GM18907 (cell line): ENCODE measurements at regions not wholly inside any gene's neighbourhood (a gene's known extent, or its start where the extent isn't known, plus 50 kb on each side); places are given as distances from the start of the nearest gene placed in this dataset.
"Not testable (repeated sequence)": the region's sequence is repeated elsewhere in the genome, so short reads cannot be mapped to it uniquely, and the experiment has no call there.

Source experiments
- ATAC-seq: cut with Tn5 transposase; IDR thresholded peaks from one replicate; pipeline ENCODE4 v1.9.1; 2021; ENCODE audit warnings: mild to moderate bottlenecking, moderate library complexity; ENCODE audit not compliant: unreplicated experiment

DNA sequence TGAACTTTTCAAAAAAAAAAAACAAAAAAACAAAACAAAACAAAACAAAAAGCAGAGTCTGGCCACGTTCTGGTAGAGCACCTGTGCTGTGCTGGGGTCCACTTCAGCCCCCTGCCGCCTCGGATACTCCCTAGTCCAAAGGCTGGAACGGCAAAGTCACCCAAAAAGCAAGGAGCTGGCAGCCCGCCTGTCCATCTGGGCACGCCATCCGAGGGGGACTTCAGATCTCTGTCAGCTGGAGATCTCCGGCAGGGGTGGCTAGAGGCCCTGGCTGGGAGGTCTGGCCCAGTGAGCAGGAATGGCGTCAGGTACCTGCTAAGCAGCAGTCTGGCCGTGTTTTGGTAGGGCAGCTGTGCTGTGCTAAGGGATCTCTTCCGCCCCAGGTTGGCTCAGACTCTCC lies 152.3 kb upstream of the ZNF516 start:
- no peak for ATAC-seq

DNA sequence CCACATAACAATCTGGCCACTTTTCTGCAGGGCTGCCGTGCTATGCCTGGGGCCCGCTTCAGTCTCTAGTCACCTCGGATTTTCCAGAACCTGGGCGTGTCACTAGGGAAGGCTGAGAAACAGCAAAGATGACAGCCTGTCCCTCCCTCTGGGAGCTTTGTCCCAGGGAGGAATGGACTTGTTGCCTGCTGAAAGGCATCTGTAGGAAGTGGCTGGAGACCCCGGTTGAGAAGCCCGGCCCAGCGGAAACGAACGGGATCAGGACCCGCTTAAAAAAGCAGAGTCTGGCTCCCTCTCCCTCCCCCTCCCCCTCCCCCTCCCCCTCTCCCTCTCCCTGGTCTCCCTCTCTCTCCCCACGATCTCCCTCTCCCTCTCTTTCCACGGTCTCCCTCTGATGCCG lies 149.5 kb upstream of the ZNF516 start:
- ATAC-seq = no peak

DNA sequence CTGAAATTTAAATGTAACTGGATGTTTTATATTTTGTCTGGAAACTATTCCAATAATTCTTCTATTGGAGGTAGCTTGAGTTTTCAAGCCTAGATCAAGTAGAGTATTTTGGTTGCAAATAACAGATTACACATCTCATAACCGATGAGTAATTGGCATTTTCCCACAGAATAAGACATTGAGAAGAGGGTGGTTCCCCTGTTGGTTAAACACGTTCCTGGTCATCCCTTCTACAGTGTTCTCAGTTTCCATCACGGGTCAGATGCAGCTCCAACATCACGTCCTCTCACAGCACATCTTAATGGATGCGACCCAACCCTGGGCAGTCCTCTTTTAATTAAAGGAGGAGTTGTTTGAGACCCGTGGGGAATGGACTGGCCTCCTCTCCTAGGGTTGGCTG lies 149.0 kb upstream of the ZNF516 start:
- ATAC-seq = no peak

DNA sequence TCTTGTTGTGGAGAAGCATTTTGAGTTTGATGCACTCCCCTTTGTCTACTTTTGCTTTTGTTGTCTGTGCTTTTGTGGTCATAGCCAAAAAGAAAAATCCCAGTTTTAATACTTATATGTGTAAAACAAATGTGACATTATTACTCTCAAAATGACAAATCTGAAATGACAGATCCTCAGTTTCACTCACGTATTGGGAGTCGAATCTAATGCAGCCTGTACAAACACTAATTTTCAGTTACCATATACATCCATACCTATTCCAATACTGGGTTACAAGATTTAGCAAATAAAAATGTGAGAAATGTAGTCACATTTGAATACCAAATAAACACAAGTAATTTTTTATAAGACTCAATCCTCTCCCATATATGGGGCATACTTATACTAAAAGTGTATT lies 148.2 kb upstream of the ZNF516 start:
- ATAC-seq = no peak

DNA sequence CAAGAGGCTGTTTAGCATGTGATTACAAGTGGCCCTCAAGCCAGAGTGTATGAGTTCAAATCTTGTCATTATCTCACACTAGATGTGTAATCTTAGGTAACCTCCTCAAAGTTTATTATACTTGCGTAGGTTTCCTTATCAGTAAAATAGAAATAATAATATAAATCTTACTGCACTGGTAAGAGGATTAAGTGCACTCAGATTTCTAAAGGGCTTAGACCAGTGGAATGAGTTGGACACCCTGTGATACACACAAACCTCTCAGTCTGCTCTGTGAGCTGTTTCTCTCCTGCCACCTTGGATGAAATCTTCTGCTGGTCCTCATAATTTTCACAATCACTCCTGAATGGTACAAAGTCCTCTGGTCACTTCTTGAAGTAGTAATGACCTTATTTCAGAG lies 145.4 kb upstream of the ZNF516 start:
- no peak for ATAC-seq

DNA sequence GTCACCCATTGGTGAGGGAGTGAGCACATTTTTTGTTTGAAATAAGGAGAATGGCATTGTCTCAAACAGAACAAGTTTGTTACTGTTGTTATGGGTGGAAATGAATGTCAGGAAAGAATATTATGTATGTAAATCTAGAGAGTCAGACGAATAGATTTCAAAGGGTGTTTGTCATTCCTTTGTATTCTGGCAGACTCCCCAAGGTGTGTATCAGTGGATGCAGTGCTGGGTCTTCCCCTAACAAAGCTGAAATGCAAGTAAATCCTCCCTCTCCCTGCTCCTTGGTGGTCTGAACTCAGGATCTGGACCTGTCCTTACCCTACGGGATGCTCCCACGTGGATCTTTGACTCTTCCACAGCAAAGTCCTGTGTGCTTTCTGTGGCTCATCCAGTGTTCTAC lies 139.5 kb upstream of the ZNF516 start:
- ATAC-seq = no peak

DNA sequence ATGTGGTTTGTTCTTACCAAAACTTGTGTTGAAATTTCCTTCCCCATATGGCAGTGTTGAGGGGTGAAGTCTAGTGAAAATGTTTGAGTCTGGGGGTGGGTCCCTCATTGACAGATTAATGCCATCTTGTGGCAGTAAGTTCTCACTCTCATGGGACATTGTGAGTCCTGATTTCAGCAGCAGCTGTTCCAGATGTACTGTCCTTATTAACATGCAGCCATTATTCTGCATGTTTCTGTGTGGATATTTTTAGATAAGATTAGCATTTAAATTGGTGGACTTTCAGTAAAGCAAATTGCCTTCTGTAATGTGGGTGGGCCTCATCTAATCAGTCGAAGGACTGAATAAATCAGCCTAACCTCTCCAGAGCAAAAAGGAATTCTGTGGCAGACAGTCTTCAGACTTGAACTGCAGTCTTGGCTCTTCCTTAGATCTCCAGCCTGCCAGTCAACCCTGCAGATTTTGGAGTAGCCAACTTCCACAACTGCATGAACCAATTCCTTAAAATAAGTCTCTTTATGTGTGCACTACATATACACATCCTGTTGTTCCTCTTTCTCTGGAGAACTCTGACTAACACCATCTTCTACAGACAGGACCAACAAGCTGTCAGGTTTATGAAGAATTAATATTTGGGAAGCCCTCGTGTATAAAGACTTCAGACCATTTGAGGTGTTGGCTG lies 138.7 kb upstream of the ZNF516 start:
- no peak for ATAC-seq

DNA sequence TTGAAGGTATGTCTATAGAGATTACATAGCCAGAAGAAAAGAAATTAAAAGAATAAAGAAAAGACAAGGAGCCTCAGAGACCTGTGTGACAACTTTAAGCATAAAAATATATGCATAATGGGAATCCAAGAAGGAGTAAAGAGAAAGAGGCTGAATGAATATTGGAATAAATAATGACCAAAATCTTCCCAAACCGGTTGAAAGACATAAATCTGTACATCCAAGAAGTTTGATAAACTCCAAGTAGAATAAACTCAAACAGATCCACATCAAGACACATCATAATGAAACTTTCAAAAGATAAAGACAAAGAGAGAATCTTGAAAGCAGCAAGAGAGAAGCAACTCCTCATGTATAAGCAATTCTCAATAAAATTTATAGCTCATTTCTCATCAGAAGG lies 132.4 kb upstream of the ZNF516 start:
- no peak for ATAC-seq

DNA sequence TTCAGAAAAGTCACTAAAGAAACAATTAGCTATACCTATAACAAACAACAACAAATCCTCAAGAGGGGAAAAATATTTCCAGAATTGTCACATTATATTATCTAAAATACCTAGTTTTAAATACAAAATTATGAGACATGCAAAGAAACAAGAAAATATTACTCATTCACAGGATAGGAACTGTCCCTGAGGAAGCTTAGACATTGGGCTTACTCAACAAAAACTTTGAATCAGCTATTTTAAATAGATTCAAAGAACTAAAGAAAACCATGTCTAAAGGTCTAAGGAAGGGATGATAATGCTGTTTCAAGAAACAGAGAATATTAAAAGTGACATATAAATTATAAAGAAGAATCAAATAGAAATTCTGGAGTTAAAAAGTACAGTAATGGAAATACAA lies 131.9 kb upstream of the ZNF516 start:
- no peak for ATAC-seq

DNA sequence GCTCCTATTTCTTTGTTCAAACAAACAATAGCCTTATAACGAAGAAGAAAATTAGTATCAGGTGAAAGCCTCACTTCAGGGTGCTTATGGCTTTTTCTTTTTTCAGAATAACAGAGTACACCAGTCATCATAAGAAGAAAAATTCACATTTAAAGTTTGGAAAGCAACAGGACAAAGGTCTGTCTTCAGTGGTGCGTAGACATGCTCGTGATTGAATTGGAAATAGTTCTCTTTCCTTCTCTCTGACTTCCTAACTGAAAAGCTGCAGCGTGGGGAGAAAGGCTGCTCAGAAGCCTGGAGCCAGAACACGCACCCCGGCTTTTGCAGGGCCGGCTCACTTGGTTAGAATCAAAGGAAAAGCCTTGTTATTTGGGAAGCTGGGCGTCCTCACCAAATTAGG lies 127.6 kb upstream of the ZNF516 start:
- ATAC-seq = no peak

DNA sequence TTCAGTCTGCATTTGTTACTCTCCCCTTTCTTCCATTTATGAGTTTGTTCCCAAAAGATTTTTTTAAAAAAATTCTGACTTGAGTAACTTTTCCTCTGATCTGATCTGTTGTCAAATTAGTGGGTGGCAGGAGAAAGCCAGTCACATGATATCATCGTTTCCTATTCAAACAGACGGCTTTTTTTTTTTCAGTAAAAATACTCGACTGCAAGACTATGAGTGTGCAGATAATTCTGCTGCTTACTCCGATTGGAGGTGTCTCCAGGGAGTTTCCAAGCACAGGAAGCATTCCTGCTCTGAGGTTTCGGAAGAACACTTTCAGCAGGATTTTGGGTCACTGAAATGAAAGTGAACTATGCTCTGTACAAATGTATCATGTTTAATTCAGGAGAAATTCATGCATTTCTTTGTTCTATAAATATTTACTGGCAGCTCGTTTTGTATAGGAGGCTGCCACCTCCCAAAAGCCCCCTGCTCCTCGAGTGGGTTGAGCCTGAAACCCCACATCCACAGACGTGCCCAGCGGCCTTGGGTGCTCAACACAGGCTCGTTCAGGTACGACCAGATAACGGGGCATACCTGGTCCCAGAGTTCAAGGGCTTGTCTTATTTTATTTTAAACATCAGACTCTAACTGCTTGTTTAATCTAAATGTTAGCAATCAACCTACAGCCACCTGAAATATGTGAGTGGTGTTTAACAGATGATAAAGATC lies 126.9 kb upstream of the ZNF516 start:
- ATAC-seq = no peak

DNA sequence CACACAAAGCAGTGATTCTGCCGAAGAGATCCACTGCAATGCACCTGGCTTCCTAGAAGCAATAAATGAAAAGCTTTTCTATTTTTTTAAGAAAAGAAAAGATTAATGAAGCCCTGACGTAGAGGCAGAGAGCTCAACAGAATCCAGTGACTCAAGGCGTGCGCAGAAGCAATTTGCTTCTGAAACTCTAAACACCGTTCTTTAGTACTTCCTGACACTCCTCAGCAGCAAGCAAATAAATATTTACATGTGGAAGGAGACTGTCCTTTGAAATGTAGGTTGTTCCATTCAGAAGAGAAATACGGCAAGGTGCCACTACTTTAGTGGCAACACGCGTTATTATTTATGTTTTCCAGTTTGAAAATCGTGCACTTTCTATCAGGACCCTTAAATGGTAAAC lies 126.2 kb upstream of the ZNF516 start:
- no peak for ATAC-seq

DNA sequence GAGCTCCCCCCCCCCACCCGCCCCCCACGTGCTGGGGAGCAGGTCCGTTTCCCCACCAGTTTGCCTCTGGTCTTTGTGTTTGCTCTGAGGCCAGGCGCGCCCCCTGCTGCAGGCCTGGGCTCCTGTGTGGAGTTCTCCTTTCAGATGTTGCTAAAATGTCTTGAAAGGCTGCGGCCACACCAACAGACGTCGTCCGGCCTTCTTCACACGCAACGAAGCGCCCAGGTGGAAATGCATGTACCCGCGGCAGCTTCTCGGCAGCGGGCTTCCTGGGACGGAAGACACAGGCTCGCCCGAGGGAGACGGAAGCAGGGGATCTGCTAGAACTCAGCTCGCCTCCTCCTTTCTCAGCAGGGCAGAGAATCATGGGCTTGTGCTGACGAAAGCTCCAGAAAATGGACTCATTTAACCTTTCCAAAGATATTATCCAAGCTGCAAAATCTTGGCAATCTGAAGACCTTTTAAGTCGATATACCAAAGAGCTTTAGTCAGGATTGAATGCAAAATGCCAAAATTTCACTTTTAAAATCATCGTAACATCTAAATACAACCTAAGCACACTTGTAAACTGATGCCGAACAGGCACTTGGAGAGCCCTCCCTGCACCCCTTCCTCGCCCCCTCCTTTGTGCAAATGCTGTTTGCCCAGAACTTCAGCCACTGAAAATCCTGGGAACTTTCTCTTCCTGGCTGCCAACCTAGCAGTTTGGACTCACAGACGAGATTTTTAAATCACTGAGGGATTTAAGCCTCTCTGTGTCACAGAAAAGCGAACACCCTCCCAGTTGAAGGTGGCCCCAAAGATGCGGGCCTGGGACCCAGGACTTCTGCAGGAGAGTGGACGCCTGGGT lies 125.5 kb upstream of the ZNF516 start:
- ATAC-seq = peak; percentile 97

DNA sequence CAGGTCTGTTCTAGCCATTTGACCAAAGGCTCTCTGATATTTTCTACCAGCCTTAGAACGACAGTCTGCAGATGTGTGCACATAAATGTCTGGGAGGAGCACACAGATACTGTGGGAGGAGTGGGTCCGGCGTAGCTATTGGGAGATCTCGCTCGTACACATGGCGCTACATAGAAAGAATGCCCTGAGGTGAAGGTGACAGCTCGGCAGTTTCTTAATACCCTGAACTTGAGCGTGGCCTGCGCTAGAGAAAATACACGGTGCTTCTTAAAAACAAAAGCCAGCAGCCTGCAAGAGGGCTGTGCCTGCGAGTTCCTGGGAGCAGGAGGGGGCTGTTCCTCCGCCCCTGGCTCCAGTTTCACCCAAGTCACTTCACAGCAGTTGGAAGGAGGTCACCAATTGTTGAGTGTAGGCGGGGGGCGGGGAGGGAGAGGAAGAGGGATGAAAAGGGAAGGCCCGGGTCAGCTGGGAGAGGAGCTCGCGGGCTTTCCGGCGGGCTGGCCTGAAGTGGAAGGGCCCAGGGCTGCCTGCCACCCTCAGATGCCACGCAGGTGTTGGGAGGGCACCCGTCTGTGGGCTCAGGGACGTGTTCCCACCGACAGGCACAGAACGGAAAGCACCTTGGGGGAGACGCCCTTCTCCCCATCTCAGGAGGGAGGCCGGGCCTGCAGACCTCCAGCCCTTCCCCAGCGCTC lies 124.7 kb upstream of the ZNF516 start:
- peak; percentile 47 for ATAC-seq

DNA sequence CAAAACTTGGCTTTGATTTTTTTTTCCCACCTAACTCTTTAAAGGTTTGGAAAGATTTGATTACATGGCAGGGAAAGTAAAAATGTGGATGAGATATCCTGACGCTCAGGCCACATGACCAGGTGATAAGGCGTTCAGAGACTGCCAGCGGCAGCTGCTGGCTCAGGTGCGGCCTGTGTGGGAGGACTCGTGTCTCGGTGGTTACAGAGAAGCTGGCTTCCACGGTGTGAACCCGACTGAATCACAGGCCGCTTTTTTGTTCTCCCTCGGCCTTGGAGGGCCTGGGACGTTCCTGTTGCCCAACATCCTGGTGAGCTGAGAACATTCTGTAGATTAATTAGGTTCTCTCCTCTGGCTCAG lies 124.2 kb upstream of the ZNF516 start:
- no peak for ATAC-seq

DNA sequence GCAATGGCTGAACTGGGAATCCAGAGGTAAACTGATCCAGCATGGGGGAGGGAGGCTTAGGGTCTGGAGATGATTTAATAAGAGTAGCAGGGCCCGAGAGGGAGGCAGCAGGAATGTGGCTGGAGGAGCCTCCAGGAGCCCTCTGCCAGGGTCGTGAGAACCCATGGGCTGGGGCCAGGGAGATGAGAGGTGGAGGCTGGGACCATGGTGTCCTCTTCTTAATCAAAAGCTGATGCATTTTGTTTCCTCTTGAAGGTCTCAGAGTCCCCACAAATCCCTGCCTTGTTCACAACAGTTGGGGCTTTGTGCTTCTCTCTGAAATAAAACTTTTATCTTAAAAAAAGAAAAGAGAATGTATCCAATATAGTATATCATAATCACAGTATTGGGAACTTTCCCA lies 123.7 kb upstream of the ZNF516 start:
- no peak for ATAC-seq

DNA sequence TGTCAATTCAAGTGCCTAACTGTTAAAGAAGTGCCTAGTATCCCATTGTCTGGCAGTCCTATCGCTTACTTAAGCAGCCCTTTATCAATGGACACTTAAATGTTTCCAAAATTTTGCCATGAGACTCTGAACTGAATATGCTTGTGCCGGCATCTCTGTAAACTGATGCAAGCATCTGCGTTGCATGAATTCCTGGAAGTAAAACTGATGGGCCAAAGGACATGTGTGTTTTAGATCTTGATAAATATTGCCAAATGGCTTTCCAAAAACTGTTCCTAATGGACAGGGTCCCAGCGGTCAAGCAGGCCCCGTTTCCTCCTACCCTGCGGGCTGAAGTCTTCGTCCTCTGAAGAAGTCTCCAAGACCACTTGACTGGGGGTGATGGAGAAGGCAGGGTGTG lies 121.3 kb upstream of the ZNF516 start:
- no peak for ATAC-seq

DNA sequence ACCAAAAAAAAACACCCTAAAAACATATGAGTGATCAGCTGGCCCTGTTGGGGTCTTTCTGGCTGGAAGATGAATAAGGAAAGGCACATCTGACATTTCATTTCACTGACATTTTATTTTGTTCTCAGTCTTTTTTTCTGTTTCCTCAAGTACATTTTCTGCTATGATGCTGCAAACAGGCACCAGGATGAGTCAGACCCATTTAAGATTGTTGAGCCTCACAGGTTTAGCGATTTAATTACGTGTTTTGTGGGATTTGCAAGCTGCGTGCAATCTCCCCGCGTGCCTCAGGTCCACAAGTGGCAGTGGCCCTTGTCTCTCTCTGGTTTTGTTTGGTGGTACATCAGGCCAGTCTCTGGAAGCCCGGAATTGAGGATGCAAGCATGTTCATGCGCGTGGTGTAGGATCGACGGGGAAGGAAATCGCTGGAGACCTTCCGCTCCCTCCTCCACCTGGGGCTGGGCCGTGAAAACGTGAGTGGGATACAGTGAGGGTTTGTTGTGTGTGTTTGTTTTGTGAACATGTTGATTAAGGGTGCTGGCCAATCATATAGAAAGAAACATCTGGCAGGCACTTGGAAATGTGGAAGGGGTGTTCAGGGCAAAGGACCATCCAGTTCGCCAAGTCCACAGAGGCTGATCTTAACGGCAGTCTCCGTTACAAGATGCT lies 120.2 kb upstream of the ZNF516 start:
- ATAC-seq = no peak

DNA sequence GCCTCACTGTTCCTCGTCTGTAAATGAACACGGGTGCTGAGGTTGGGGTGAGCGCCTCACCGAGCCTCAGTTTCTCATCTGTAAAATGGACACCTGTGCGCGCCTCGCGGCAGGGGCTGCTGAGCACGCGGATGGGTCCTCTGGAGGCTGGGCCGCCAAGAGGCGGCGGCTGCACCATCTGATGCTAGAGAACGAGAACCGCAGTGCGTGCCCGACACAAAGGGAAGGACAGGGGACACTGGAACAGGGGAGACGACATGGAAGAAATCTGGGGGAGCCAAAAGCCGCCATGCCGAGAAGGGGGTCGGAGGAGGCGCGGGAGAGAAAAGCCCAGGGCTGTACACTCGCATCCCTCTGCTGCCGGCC lies 118.7 kb upstream of the ZNF516 start:
- ATAC-seq = no peak

DNA sequence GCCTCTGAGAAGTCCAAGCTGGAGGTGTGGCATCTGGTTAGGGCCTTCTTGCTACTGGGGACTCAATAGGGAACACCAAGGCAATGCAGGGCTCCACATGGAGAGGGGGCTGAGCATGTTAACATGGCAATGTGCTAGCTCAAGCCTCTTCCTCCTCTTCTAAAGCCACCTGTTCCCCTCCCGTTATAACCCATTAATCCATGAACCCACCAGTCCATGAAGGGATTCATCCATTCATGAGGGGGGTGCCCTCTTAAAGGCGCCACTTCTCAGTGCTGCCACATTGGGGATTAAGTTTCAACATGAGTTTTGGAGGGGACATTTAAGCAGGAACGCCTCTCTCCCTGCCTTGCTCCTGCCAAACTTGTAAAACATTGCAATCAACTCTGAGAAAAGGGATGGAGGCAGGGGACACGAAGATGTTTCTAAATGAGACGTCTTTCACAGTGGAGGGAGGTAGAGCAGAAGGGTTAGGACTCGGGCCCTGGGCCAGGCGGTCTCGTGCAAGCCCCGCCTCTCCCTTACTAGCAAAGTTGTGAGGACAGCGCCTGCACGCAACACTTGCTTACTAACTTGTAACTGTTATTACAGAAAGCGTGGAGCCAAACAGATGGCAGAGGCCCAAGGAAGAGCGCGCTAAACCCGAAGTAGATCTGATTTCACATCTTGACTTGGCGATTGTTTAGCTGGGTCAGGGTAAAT lies 118.2 kb upstream of the ZNF516 start:
- no peak for ATAC-seq

DNA sequence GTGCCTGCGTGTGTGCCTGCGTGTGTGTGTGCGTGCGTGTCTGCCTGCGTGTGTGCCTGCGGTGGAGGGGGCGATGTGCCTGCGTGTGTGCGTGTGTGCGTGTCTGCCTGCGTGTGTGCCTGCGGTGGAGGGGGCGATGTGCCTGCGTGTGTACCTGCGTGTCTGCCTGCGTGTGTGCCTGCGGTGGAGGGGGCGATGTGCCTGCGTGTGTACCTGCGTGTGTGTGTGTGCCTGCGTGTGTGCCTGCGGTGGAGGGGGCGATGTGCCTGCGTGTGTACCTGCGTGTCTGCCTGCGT lies 116.7 kb upstream of the ZNF516 start:
- not testable (repeated sequence) for ATAC-seq
